Kidney (tissue), 13 donors: ENCODE measurements at regions not wholly inside any gene's neighbourhood (a gene's known extent, or its start where the extent isn't known, plus 50 kb on each side); places are given as distances from the start of the nearest gene placed in this dataset.

Source experiments
- DNase-seq, 5 donors: peaks; one replicate each; pipeline ENCODE4 v3.0.0-alpha.2; 2013 to 2020
- FAIRE-seq: peaks from 2 replicates; lab custom pipeline; 2012; peaks lifted over from hg19 to GRCh38; lab: Jason Lieb, UNC
- H3K27ac ChIP-seq, 2 donors: one replicate each; pipeline ENCODE4 v1.7.0; 2013; ENCODE audit warnings: low read depth in 2 of 2, low read length in 2 of 2, inconsistent platforms in 1 of 2
- H3K27me3 ChIP-seq: one replicate; pipeline ENCODE4 v1.7.1; 2013; ENCODE audit warnings: low read length, inconsistent platforms; ENCODE audit not compliant: control insufficient read depth, insufficient read depth
- H3K36me3 ChIP-seq, 3 donors: one replicate each; pipeline versions ENCODE4 v1.7.0 to v1.7.1; 2013; ENCODE audit warnings: low read length in 3 of 3, control low read depth in 1 of 3, inconsistent platforms in 1 of 3; ENCODE audit not compliant: insufficient read depth in 3 of 3, control insufficient read depth in 2 of 3
- H3K4me1 ChIP-seq, 3 donors: one replicate each; pipeline versions ENCODE4 v1.7.0 to v1.7.1; 2013; ENCODE audit warnings: low read length in 3 of 3, inconsistent platforms in 1 of 3, low read depth in 1 of 3; ENCODE audit not compliant: control insufficient read depth in 2 of 3, insufficient read depth in 2 of 3
- H3K4me3 ChIP-seq, 3 donors: one replicate each; pipeline versions ENCODE4 v1.7.0 to v1.8.1; 2013; ENCODE audit warnings: low read length in 3 of 3, control low read depth in 1 of 3, inconsistent platforms in 1 of 3
- H3K9ac ChIP-seq, 3 donors: one replicate each; pipeline versions ENCODE4 v1.7.0 to v1.7.1; 2013; ENCODE audit warnings: low read length in 3 of 3, control low read depth in 1 of 3, inconsistent platforms in 1 of 3
- H3K9me3 ChIP-seq, 3 donors: one replicate each; pipeline versions ENCODE4 v1.7.0 to v1.7.1; 2013; ENCODE audit warnings: low read length in 3 of 3, control low read depth in 1 of 3, inconsistent platforms in 1 of 3; ENCODE audit not compliant: control insufficient read depth in 2 of 3, insufficient read depth in 1 of 3
- CTCF ChIP-seq: IDR thresholded peaks from 3 replicates; pipeline ENCODE4 v1.5.1; 2012; ENCODE audit warnings: mild to moderate bottlenecking, moderate library complexity, borderline replicate concordance; ENCODE audit not compliant: insufficient read depth; ENCODE audit errors: extremely low read depth
- intact Hi-C: fragments of 100-400 bp; cut with DNase I; formaldehyde crosslinking; loops from one replicate; pipeline ENCODE4 v1.11.1; 2022
- donor health status: control.
- donor health status: control.
- donor health status: control.
- donor health status: control.
- donor health status: control.
- donor health status: DM: yes; HTN: yes; CAD: no.
- donor health status: Normal renal cell carcinoma (clear cell type).

GRCh38 chr7:91717681-91718470 is 162.6 kb downstream of the MTERF1 start:
- no peak overlapping the region for H3K4me3 ChIP-seq
- H3K4me1 ChIP-seq = no peaks in the 10 kb centered on the region
- H3K36me3 ChIP-seq = no peaks in the 10 kb centered on the region
- no peak overlapping the region for H3K27ac ChIP-seq
- TF ChIP-seq CTCF = no peak
- peaks cover 0 to 7% (median 0%) of the 10 kb centered on the region in 3 donors for H3K9me3 ChIP-seq
- intact Hi-C loops = no loop called here
- no peaks in the 10 kb centered on the region for H3K27me3 ChIP-seq
- FAIRE-seq (no peak), DNase-seq (no peak)
- no peak overlapping the region for H3K9ac ChIP-seq

GRCh38 chr7:91719008-91719407 is 161.5 kb downstream of the MTERF1 start:
- no peaks in the 10 kb centered on the region for H3K27me3 ChIP-seq
- DNase-seq (no peak), FAIRE-seq (no peak)
- no peak overlapping the region for H3K27ac ChIP-seq
- peaks cover 0 to 7% (median 0%) of the 10 kb centered on the region in 3 donors for H3K9me3 ChIP-seq
- H3K36me3 ChIP-seq = no peaks in the 10 kb centered on the region
- intact Hi-C loops = no loop called here
- no peak overlapping the region for H3K4me3 ChIP-seq
- TF ChIP-seq CTCF = no peak
- no peak overlapping the region for H3K9ac ChIP-seq
- H3K4me1 ChIP-seq = no peaks in the 10 kb centered on the region

- DNase-seq (no peak), FAIRE-seq (no peak)
- H3K4me1 ChIP-seq = no peaks in the 10 kb centered on the region
- no peaks in the 10 kb centered on the region for H3K27me3 ChIP-seq
- H3K36me3 ChIP-seq = no peaks in the 10 kb centered on the region
- no peak for TF ChIP-seq CTCF
- H3K27ac ChIP-seq = no peak overlapping the region
- H3K9me3 ChIP-seq = peaks cover 0 to 7% (median 0%) of the 10 kb centered on the region in 3 donors
- H3K9ac ChIP-seq = no peak overlapping the region
- intact Hi-C loops = no loop called here
- H3K4me3 ChIP-seq = no peak overlapping the region
These were observed 160.1 kb downstream of the MTERF1 start for GRCh38 chr7:91720260-91720937.
